ENCODE measurements at regions not wholly inside any gene's neighbourhood (a gene's known extent, or its start where the extent isn't known, plus 50 kb on each side); places are given as distances from the start of the nearest gene placed in this dataset.

- H3K4me3 ChIP-seq (ENCODE audit: low read depth, low read length) = no peak overlapping the region
- no peak for TF ChIP-seq CTCF (IDR thresholded peaks at IDR 0.05; ENCODE audit: insufficient read depth, low read depth, low read length, missing control alignments)
- no peak for DNase-seq (ENCODE audit: low read depth)
These were observed 283.8 kb downstream of the OMA1 start for GRCh38 chr1:58262702-58263101.

GRCh38 chr1:58258082-58258481 is 288.4 kb downstream of the OMA1 start:
- H3K4me3 ChIP-seq (ENCODE audit: low read depth, low read length) = no peak overlapping the region
- TF ChIP-seq CTCF (IDR thresholded peaks at IDR 0.05; ENCODE audit: insufficient read depth, low read depth, low read length, missing control alignments) = no peak
- DNase-seq (ENCODE audit: low read depth) = no peak

GRCh38 chr1:58257003-58257402 is 289.5 kb downstream of the OMA1 start:
- no peak for DNase-seq (ENCODE audit: low read depth)
- TF ChIP-seq CTCF (IDR thresholded peaks at IDR 0.05; ENCODE audit: insufficient read depth, low read depth, low read length, missing control alignments) = no peak
- H3K4me3 ChIP-seq (ENCODE audit: low read depth, low read length) = no peak overlapping the region

GRCh38 chr1:58256546-58256945 is 290.0 kb downstream of the OMA1 start:
- TF ChIP-seq CTCF (IDR thresholded peaks at IDR 0.05; ENCODE audit: insufficient read depth, low read depth, low read length, missing control alignments) = no peak
- DNase-seq (ENCODE audit: low read depth) = no peak
- no peak overlapping the region for H3K4me3 ChIP-seq (ENCODE audit: low read depth, low read length)

- no peak for TF ChIP-seq CTCF (IDR thresholded peaks at IDR 0.05; ENCODE audit: insufficient read depth, low read depth, low read length, missing control alignments)
- DNase-seq (ENCODE audit: low read depth) = no peak
- no peak overlapping the region for H3K4me3 ChIP-seq (ENCODE audit: low read depth, low read length)
These were observed 290.5 kb downstream of the OMA1 start for GRCh38 chr1:58256041-58256440.

- no peak for DNase-seq (ENCODE audit: low read depth)
- H3K4me3 ChIP-seq (ENCODE audit: low read depth, low read length) = no peak overlapping the region
- no peak for TF ChIP-seq CTCF (IDR thresholded peaks at IDR 0.05; ENCODE audit: insufficient read depth, low read depth, low read length, missing control alignments)
These were observed 291.3 kb downstream of the OMA1 start for GRCh38 chr1:58255192-58255591.

GRCh38 chr1:58251430-58252073 is 295.0 kb downstream of the OMA1 start:
- TF ChIP-seq CTCF (IDR thresholded peaks at IDR 0.05; ENCODE audit: insufficient read depth, low read depth, low read length, missing control alignments) = peak; percentile 24
- DNase-seq (ENCODE audit: low read depth) = peak; percentile 17
- H3K4me3 ChIP-seq (ENCODE audit: low read depth, low read length) = no peak overlapping the region
